HG03280 (cell line): ENCODE measurements at regions not wholly inside any gene's neighbourhood (a gene's known extent, or its start where the extent isn't known, plus 50 kb on each side); places are given as distances from the start of the nearest gene placed in this dataset.

Source experiments
- ATAC-seq: cut with Tn5 transposase; IDR thresholded peaks from one replicate; pipeline ENCODE4 v1.9.1; 2021; ENCODE audit warnings: mild to moderate bottlenecking, moderate library complexity; ENCODE audit not compliant: unreplicated experiment

GRCh38 chr1:195941795-195942194 is 666.4 kb downstream of the KCNT2 start:
- no peak for ATAC-seq

- ATAC-seq: no peak
These were observed 666.9 kb downstream of the KCNT2 start for GRCh38 chr1:195941314-195941713.

DNA sequence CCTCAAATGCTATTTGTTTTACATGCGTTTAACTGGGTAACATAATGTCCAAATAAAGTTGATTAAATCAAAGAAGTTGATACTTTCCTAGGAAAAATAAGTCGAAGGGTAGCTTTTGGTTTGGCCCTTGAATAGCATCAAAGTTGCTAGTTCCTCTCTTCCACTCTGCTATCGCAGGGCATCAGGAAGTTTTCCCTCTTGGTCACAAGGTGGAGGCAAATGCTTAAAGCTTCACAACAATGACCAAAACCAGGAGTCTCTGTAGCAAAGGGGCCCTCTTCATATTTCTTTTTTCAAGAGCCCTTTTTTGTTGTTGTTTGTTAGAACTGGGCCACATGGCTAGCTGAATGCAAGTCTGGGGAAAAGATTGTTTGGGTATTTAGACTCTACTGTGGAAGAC is 668.4 kb downstream of the KCNT2 start:
- ATAC-seq: no peak

DNA sequence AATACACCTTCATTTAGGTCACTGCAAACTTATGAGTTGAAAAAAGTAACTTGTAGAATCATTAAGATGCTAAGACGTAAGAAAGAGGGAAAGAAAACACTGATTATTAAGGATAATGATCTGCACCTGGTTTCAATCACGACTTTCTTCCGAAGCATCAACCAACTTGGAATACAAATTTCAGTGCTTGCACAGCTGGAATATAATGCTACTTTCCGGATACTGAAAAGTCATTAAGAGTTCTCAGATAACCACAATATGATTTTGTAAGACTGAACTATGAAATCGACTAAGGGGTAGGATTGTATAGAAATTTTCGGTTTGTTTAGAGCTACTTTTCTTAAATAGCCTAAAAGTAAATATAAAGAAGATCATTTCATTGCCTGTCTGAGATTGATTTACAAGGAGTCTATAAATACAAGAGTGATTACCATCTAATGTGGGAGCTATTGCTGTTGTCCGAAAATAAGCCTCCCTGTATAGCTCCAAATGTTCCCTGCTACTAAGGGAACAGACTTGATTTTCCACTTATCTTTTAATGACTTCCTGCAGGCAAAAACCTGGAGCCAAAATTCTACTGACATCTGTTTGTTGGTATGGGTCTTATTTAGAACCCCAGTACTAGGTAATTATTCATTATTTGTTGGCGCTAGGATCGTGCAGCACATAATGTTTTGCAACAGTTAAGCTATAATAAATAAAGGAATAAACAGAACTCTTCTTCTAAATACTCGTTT is 673.3 kb downstream of the KCNT2 start:
- no peak for ATAC-seq

GRCh38 chr1:195933835-195934234 is 674.4 kb downstream of the KCNT2 start:
- ATAC-seq: no peak

GRCh38 chr1:195915826-195916225 is 692.4 kb downstream of the KCNT2 start:
- no peak for ATAC-seq

DNA sequence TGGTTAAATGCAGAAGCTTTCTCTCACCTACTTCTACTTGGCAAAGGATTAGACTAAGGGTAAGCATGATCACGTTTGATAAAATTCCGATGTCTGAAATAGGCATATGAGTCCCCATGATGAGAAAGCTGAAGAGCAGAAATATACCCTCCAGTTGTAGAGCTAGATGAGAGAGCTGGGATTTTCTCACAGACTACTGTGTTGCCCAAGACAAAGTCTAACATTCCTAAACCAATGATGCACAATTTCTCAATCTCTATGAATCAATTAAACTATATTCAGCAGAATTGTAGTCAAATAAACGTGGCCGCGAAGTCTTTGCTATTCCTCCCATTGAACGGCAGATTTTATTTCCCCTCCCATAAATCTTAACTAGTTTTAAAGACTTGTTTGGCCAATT is 699.2 kb downstream of the KCNT2 start:
- no peak for ATAC-seq

DNA sequence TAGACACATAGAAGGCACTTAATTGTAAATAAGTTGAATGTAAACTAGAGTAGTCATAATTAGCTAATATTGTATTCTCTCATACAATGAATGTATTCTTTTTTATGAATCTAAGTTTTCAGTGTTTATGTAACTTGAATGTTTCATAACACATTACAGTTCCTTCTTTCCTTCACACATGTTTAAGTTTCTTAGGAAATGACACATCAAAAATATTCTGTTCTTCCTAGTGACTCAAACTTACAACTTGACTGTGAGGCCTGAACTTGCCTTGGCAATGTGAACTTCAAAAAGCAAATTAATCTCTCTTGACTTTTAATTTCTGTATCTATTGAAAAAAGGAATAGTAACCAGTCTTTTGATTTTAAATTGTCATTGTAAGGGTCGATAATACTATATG is 700.1 kb downstream of the KCNT2 start:
- ATAC-seq: no peak

DNA sequence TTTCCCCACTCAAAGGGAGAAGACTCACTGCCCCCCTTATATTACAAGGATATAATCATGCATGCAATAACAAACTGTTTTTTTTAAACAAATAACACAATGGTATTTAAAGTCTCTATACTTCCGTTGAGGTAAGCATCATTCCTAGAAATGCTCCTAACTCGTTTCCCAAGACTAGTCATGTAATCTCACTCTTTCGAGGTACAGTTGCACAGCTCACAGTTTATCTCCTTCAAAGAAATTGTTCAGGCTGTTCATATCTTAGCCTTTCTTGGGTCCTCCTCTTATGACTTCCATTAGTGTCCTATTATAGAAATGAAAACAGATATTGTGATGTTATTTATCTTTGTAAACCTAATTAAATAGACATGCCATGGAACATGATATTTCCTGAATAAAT is 705.0 kb downstream of the KCNT2 start:
- no peak for ATAC-seq

- no peak for ATAC-seq
These were observed 705.5 kb downstream of the KCNT2 start for GRCh38 chr1:195902779-195903178.

DNA sequence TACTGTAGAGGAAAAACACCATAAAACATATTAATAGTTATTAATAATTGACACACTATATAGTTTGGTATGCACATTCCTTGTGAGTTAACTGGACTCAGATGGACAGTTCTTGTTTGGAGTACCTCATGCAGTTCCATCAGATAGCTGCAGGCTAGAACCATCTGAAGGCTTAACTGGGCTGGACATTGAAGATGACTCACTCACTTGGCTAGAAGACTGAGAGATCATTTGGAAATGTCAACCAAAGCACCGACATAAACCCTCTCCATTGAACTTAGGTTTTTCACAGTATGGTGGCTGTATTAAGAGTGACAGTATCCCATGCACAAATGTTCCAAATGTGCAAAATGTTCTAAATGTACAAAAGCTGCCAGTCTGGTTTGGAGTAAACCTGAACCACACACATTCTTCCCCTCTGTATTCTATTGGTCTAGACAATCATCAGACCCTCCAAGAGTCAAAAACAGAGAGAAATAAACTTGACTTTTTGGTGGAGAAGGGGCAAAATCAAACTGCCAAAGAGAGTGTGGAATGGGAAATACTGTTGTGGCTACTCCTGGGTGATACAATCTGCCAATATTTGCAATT is 708.4 kb downstream of the KCNT2 start:
- ATAC-seq: no peak

GRCh38 chr1:195898924-195899323 is 709.3 kb downstream of the KCNT2 start:
- no peak for ATAC-seq

DNA sequence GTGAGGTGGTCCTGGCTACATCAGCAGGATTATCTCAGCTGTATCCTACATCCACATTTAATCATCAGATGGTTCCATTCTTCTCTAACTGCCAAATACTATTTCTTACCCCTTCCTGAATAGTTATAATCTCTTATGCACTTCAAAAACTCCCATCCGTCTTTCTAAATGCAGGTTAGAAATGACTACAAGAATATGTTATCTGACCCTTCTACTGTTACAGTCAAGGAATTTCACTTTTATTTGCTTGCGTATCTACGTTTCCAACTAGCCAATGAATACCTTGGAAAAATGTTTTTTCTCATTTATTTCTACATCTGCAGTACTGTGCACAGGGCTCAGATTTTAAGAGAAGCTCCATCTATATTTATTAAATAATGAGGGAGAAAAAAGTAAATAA is 709.9 kb downstream of the KCNT2 start:
- no peak for ATAC-seq

DNA sequence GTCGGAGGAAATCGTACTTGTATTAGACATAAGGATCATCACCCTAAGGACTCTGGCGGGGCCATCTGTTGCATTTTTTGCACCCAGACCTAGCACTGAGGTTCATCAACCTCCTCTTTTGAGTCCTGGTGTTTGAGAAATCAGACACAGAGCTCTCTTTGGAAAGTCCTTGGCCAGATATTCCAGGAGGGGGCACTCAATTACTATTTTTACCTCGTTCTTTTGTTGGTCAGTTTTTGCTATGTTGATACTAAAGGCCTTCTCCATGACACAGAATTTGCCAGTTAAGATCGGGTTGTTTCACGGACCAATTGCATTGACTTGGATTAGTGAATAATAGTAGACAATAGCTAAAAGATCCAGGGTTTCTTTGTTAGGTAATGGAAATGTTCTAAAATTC is 711.2 kb downstream of the KCNT2 start:
- ATAC-seq: no peak

DNA sequence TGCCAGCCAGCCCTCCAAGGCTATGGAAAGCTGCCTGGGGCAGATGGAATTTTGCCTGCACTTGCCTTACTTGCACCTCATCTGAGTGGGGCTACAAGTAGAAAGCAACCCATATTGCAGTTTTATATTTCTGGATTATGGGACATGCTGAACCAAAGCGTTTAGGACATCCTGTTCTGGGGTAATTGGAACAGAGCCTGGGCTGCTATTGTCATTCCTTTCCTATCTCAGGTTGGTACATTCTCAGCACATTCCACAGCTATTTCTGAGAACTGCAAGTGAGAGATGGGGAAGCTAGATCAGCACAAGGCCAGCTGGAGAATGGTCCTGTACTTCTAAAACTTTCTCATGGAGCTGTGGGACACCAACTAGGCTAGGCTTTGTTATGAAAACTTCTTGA is 713.8 kb downstream of the KCNT2 start:
- no peak for ATAC-seq

DNA sequence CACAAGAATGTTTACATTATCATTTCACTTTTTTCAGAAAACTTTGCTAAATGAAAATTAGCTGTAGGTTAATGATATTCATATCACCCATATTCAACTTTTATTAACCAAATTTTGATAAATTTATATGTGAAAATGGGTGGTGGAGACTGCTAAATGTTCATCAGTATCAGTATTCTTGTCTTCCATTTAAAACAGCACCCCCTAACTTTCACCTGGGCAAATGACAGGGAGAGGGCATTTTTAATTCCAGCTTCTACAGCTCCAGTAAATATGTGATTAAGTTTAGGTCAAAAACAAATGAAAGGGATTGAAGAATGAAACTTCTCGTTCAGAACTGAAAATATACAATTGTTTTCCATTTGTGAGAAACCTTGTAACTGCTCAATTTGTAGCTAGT is 722.2 kb downstream of the KCNT2 start:
- no peak for ATAC-seq

DNA sequence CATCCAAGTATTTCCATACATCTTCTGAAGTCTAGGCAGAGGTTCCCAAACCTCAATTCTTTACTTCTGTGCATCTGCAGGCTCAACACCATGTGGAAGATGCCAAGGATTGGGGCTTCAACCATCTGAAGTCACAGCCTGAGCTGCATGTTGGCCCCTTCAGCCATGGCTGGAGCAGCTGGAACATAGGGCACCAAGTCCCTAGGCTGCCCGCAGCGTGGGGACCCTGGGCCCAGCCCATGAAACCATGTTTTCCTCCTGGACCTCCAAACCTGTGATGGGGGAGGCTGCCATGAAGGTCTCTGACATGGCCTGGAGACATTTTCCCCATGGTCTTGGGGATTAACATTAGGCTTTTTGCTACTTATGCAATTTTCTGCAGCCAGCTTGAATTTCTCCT is 729.8 kb downstream of the KCNT2 start:
- no peak for ATAC-seq

GRCh38 chr1:195876792-195877191 is 731.4 kb downstream of the KCNT2 start:
- no peak for ATAC-seq

DNA sequence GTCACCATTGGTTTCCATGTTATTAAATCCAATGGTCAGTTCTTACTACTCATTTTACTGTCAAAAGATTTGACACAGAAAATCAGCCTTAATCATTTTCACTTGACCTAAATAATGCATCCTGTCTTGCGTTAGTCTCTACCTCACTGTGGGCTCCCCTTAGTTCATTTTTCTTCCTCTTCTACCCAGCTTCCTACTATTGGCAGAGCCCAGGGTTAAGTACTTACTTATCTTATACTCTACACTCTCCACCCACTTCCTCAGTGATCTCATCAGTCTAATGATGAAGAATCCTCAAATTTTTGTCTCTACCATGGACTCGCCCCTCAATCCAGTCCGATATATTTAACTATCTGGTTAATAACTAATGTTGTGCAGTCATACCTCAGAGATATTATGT is 735.9 kb downstream of the KCNT2 start:
- no peak for ATAC-seq

DNA sequence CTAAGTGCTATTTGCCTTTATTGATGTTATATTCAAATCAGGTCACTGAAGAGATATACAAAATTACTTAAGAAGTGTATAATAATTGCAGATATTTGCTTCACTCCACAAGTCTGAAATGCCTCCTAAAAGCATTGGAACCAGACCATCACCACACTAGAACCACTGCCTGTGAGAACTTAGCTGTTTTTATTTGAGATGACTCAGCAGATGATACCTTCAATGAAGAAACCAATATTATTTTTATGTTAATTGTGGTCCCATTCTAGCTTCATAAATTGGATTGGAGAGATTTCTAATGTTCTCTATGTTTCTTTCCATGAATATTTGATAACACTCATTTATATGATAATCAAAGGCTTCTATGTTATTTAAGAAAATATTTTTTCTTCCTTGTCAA is 740.6 kb downstream of the KCNT2 start:
- no peak for ATAC-seq

DNA sequence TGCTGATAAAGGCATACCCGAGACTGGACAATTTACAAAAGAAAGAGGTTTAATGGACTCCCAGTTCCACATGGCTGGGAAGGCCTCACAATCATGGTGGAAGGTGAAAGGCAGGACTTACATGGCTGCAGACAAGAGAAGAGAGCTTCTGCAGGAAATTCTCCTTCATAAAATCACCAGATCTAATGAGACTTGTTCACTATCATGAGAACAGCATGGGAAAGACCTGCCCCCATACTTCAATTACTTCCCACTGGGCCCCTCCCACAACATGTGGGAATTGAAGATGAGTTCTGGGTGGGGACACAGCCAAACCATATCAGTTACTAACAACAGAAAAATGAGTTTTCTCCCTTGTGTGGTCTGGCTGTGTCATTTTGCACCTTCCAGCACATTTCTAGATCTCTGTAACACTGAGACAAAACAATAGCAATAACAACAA is 741.4 kb downstream of the KCNT2 start:
- no peak for ATAC-seq

GRCh38 chr1:195866091-195866780 is 742.0 kb downstream of the KCNT2 start:
- no peak for ATAC-seq
